RWPE2 (cell line): ENCODE measurements at regions not wholly inside any gene's neighbourhood (a gene's known extent, or its start where the extent isn't known, plus 50 kb on each side); places are given as distances from the start of the nearest gene placed in this dataset.

Experiments
- ATAC-seq: fragments of 200-7000 bp; cut with Tn5 transposase; 3 replicates; pipeline ENCODE4 v1.9.1; 2021; ENCODE audit warnings: low read depth
- DNase-seq: peaks from one replicate; pipeline ENCODE4 v3.0.0-alpha.2; 2020; ENCODE audit warnings: low spot score
- H3K27ac ChIP-seq: fragments of 450-650 bp; 2 replicates; pipeline ENCODE4 v1.5.1; 2017; ENCODE audit warnings: mild to moderate bottlenecking; ENCODE audit not compliant: poor library complexity, severe bottlenecking
- H3K27me3 ChIP-seq: fragments of 250-450 bp; sonication (Bioruptor Pico); 2 replicates; pipeline ENCODE4 v1.5.1; 2021; ENCODE audit warnings: mild to moderate bottlenecking, moderate library complexity; ENCODE audit not compliant: insufficient read depth, poor library complexity, severe bottlenecking
- H3K36me3 ChIP-seq: fragments of 250-450 bp; sonication (Bioruptor Pico); 2 replicates; pipeline ENCODE4 v1.5.1; 2020; ENCODE audit warnings: low read depth, mild to moderate bottlenecking, moderate library complexity
- H3K4me1 ChIP-seq: fragments of 250-450 bp; sonication (Bioruptor Pico); 2 replicates; pipeline ENCODE4 v1.5.1; 2021; ENCODE audit warnings: mild to moderate bottlenecking, moderate library complexity; ENCODE audit not compliant: insufficient read depth, poor library complexity, severe bottlenecking
- H3K4me3 ChIP-seq: fragments of 250-450 bp; sonication (Bioruptor Pico); 2 replicates; pipeline ENCODE4 v1.5.1; 2021; ENCODE audit warnings: mild to moderate bottlenecking, moderate library complexity; ENCODE audit not compliant: severe bottlenecking
- H3K9me3 ChIP-seq: fragments of 250-450 bp; sonication (Bioruptor Pico); 2 replicates; pipeline ENCODE4 v1.5.1; 2021; ENCODE audit warnings: mild to moderate bottlenecking, moderate library complexity; ENCODE audit not compliant: severe bottlenecking
- TF ChIP-seq, protein P1 (sequence below): fragments of 450-650 bp; IDR thresholded peaks from one replicate; pipeline ENCODE4 v1.5.1; 2017; ENCODE audit warnings: mild to moderate bottlenecking, moderate library complexity; ENCODE audit not compliant: poor library complexity, severe bottlenecking

DNA sequence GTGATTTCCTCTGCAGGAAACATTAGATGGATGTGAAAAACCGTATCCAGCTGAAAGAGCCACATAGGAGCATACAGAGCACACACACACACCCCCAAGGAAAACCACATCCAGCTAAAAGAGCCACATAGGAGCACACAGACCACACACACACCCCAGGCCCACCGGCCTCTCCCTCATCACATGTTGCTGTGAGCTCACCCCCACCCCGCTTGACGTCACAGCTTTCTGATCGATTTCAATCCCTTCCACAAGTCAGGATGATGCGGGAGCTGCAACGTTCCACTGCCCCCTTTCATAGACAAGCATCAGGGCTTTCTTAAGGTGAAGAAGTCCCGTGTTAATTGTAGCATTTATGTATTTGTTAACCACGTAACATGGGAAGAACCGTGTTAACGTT is 72.4 kb upstream of the SOX1 start:
- peaks cover 10% of the 10 kb centered on the region for H3K27me3 ChIP-seq
- no peak overlapping the region for H3K27ac ChIP-seq
- TF ChIP-seq, protein P1, sequence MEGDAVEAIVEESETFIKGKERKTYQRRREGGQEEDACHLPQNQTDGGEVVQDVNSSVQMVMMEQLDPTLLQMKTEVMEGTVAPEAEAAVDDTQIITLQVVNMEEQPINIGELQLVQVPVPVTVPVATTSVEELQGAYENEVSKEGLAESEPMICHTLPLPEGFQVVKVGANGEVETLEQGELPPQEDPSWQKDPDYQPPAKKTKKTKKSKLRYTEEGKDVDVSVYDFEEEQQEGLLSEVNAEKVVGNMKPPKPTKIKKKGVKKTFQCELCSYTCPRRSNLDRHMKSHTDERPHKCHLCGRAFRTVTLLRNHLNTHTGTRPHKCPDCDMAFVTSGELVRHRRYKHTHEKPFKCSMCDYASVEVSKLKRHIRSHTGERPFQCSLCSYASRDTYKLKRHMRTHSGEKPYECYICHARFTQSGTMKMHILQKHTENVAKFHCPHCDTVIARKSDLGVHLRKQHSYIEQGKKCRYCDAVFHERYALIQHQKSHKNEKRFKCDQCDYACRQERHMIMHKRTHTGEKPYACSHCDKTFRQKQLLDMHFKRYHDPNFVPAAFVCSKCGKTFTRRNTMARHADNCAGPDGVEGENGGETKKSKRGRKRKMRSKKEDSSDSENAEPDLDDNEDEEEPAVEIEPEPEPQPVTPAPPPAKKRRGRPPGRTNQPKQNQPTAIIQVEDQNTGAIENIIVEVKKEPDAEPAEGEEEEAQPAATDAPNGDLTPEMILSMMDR: no peak
- H3K4me3 ChIP-seq: no peak overlapping the region
- DNase-seq (no peak), ATAC-seq (no peak)
- no peaks in the 10 kb centered on the region for H3K9me3 ChIP-seq
- no peaks in the 10 kb centered on the region for H3K4me1 ChIP-seq
- H3K36me3 ChIP-seq: no peaks in the 10 kb centered on the region

DNA sequence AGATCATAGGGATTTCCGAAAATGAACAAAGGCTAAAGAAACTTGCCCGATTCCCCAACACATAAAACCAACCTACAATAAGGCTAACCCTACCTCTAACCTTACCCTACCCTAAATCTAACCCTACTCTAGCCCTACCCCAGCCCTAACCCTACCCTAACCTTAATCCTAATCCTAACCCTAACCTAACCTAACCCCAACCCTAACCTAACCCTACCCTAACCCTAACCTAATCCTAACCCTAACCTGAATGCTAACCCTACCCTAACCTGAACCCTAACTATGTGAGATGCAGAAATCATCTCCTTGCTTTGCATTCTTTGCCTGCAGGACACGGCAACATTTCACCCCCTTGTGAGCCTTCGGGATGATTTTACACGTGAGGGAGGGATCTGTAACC is 67.6 kb upstream of the SOX1 start:
- peaks cover 10% of the 10 kb centered on the region for H3K27me3 ChIP-seq
- no peaks in the 10 kb centered on the region for H3K4me1 ChIP-seq
- no peak for DNase-seq
- TF ChIP-seq, protein P1: no peak
- no peak overlapping the region for H3K27ac ChIP-seq
- no peak for ATAC-seq
- H3K9me3 ChIP-seq: peaks cover 6% of the 10 kb centered on the region
- H3K4me3 ChIP-seq: no peak overlapping the region
- no peaks in the 10 kb centered on the region for H3K36me3 ChIP-seq

DNA sequence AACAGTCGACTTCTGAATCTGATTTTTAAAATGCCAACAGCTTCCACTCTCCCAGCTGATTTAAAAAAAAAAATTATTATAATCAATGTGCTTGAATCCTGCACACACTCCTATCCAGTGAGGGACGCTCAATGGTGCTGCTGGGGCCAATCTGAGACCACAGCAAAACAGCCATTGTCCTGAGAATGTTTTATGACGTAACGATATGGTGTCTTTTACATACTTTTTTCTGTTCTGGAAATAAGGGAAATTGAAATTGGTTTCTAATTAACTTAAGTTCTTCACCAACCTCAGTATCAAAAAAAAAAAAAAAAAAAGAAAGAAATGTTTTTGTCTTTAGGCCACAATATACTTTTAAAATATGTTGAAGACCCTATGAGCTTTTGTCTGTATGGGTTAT is 66.1 kb upstream of the SOX1 start:
- Histone ChIP-seq H3K36me3 (no peaks in the 10 kb centered on the region), H3K4me1 (no peaks in the 10 kb centered on the region), H3K9me3 (peaks cover 6% of the 10 kb centered on the region), H3K27ac (no peak overlapping the region), H3K4me3 (no peak overlapping the region), H3K27me3 (peaks cover 10% of the 10 kb centered on the region)
- DNase-seq (no peak), ATAC-seq (no peak)
- TF ChIP-seq, protein P1: no peak

DNA sequence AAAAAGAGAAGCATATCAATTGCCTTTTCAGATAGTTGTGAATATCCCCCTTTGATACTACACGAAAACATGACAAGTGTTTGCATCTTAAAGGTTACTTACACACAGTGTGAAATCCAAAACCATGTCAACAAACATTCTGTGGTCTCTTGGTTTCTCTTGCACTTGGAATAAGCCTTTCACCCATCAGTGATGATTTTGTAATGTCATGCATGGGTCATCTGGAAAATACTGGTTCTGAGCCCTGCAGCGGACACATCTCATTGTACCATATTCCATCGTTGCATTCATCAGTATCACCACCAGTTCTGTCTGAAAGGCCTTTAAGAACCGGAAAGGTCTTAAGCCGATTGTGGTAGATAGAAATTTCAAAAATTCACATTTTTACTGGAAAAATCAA is 65.4 kb upstream of the SOX1 start:
- TF ChIP-seq, protein P1: no peak
- Histone ChIP-seq H3K27ac (no peak overlapping the region), H3K9me3 (peaks cover 6% of the 10 kb centered on the region), H3K4me1 (no peaks in the 10 kb centered on the region), H3K27me3 (peaks cover 10% of the 10 kb centered on the region), H3K4me3 (no peak overlapping the region), H3K36me3 (no peaks in the 10 kb centered on the region)
- no peak for ATAC-seq
- DNase-seq: no peak

DNA sequence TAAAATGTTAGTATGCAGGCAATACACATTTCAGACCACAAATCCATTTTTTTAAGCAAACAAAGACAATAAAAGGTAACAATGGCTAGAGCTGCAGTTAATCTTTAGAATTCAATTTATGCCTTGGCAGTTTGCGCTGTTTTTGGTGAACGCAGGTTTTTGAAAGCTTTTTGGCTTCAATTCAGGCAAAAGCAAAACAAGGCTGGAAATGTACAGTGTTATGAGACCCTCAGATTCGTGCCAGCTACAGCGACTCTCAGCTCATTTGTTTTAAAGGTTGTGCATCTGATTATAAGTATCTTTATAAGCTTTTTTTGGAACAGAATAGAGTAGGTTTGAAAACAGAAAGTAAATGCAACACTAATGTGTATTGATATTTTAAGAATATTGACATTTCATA is 63.6 kb upstream of the SOX1 start:
- no peaks in the 10 kb centered on the region for H3K36me3 ChIP-seq
- H3K4me3 ChIP-seq: no peak overlapping the region
- DNase-seq: no peak
- peaks cover 6% of the 10 kb centered on the region for H3K9me3 ChIP-seq
- TF ChIP-seq, protein P1: no peak
- no peaks in the 10 kb centered on the region for H3K27me3 ChIP-seq
- no peak for ATAC-seq
- H3K4me1 ChIP-seq: no peaks in the 10 kb centered on the region
- H3K27ac ChIP-seq: no peak overlapping the region
